HepG2 (cell line): ENCODE measurements at regions not wholly inside any gene's neighbourhood (a gene's known extent, or its start where the extent isn't known, plus 50 kb on each side); places are given as distances from the start of the nearest gene placed in this dataset.

ENCODE experiments used
- CBX1 ChIP-seq: IDR thresholded peaks from one replicate; pipeline ENCODE4 v1.6.1; 2016; ENCODE audit warnings: antibody characterized with exemption, low read depth
- CBX5 ChIP-seq: sonication (generic); formaldehyde crosslinking; IDR thresholded peaks from 2 replicates; pipeline ENCODE4 v1.4.0; 2020; ENCODE audit warnings: missing genetic modification reagents, borderline replicate concordance
- GABPB1 ChIP-seq: IDR thresholded peaks from 2 replicates; pipeline ENCODE4 v1.6.1; 2016; ENCODE audit warnings: mild to moderate bottlenecking, missing genetic modification reagents, moderate library complexity, missing compliant biosample characterization
- HIVEP1 ChIP-seq: sonication (generic); formaldehyde crosslinking; IDR thresholded peaks from 2 replicates; pipeline ENCODE4 v1.4.0; 2020; ENCODE audit warnings: mild to moderate bottlenecking, missing genetic modification reagents
- HOXA5 ChIP-seq: sonication (generic); formaldehyde crosslinking; IDR thresholded peaks from 2 replicates; pipeline ENCODE4 v1.4.0; 2020; ENCODE audit warnings: missing genetic modification reagents
- HOXA9 ChIP-seq: sonication (generic); formaldehyde crosslinking; IDR thresholded peaks from 2 replicates; pipeline ENCODE4 v1.8.1; 2022; ENCODE audit warnings: missing genetic modification reagents, mild to moderate bottlenecking, moderate library complexity, borderline replicate concordance
- SAFB2 ChIP-seq: sonication (generic); formaldehyde crosslinking; IDR thresholded peaks from 2 replicates; pipeline ENCODE4 v1.5.1; 2020; ENCODE audit warnings: missing genetic modification reagents, low read depth, mild to moderate bottlenecking, borderline replicate concordance
- SP140L ChIP-seq: sonication (generic); formaldehyde crosslinking; IDR thresholded peaks from 2 replicates; pipeline ENCODE4 v1.4.0; 2020; ENCODE audit warnings: missing genetic modification reagents, borderline replicate concordance
- STAT6 ChIP-seq: sonication (generic); formaldehyde crosslinking; IDR thresholded peaks from 2 replicates; pipeline ENCODE4 v1.4.0; 2020; ENCODE audit warnings: missing genetic modification reagents, mild to moderate bottlenecking, borderline replicate concordance
- ZBTB40 ChIP-seq, 2 experiments: fragments of 450-650 bp in 1 of 2; sonication (generic) in 1 of 2; formaldehyde crosslinking in 1 of 2; IDR thresholded peaks; 2 replicates each; pipeline versions ENCODE4 v1.6.1 to v1.8.0; 2016 to 2022; ENCODE audit warnings: antibody characterized with exemption in 1 of 2, mild to moderate bottlenecking in 1 of 2, missing genetic modification reagents in 1 of 2
- ZBTB8A ChIP-seq: sonication (generic); formaldehyde crosslinking; IDR thresholded peaks from 2 replicates; pipeline ENCODE4 v1.4.0; 2020; ENCODE audit warnings: mild to moderate bottlenecking, low read depth, missing genetic modification reagents, borderline replicate concordance
- ZNF800 ChIP-seq: sonication (generic); formaldehyde crosslinking; IDR thresholded peaks from 2 replicates; pipeline ENCODE4 v1.4.0; 2020; ENCODE audit warnings: missing genetic modification reagents
- ZZZ3 ChIP-seq: sonication (generic); formaldehyde crosslinking; IDR thresholded peaks from 2 replicates; pipeline ENCODE4 v1.4.0; 2020; ENCODE audit warnings: missing genetic modification reagents, mild to moderate bottlenecking, borderline replicate concordance

GRCh38 chr3:13262493-13263211, 157.5 kb downstream of the NUP210 start (continued):
- peak; percentile 84; the same call in 1 of the 2 replicates for TF ChIP-seq ZZZ3 (CRISPR knock-in tag)
- no peak for TF ChIP-seq HOXA9 (CRISPR knock-in tag)
- TF ChIP-seq STAT6 (CRISPR knock-in tag), result peak; percentile 76; the same call in 1 of the 2 replicates
- no peak for TF ChIP-seq ZBTB40 (IDR thresholded peaks at IDR 0.05)
- TF ChIP-seq ZBTB40 (CRISPR knock-in tag; IDR thresholded peaks at IDR 0.05), result peak; percentile 26; the same call in 1 of the 2 replicates
- TF ChIP-seq SP140L (CRISPR knock-in tag), result no peak
- peak; percentile 85 for TF ChIP-seq GABPB1
- TF ChIP-seq ZNF800 (CRISPR knock-in tag), result peak; percentile 67; the same call in 1 of the 2 replicates
- TF ChIP-seq CBX5 (CRISPR knock-in tag), result peak; percentile 97
- TF ChIP-seq HIVEP1 (CRISPR knock-in tag), result peak; percentile 83; the same call in 1 of the 2 replicates
- TF ChIP-seq CBX1, result no peak
- peak; percentile 69; the same call in 1 of the 2 replicates for TF ChIP-seq HOXA5 (CRISPR knock-in tag)
- TF ChIP-seq ZBTB8A (CRISPR knock-in tag), result no peak; the same call in 1 of the 2 replicates
- peak; percentile 58; the same call in 1 of the 2 replicates for TF ChIP-seq SAFB2 (CRISPR knock-in tag)
